GM18867 (cell line): ENCODE measurements at regions not wholly inside any gene's neighbourhood (a gene's known extent, or its start where the extent isn't known, plus 50 kb on each side); places are given as distances from the start of the nearest gene placed in this dataset.

Source experiments
- ATAC-seq: cut with Tn5 transposase; IDR thresholded peaks from one replicate; pipeline ENCODE4 v1.9.1; 2021; ENCODE audit warnings: mild to moderate bottlenecking, moderate library complexity; ENCODE audit not compliant: unreplicated experiment

DNA sequence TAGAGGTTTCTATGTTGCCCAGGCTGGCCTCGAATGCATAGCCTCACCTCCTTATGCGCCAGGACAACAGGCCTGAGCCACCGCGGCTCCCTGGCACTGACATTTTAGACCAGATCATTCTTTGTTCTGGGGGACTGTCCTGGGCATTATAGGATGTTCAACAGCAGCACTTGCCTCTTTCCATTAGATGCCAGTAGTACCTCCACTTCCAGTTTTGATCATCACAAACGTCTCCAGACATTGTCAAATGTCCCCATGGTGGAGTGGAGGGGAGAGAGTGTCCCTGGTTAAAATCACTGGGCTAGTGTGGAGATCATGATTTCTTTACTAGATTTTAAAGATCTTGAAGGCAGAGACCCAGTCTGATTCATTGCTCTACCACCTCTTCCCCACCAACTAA is 125.2 kb upstream of the MKLN1 start:
- no peak for ATAC-seq

DNA sequence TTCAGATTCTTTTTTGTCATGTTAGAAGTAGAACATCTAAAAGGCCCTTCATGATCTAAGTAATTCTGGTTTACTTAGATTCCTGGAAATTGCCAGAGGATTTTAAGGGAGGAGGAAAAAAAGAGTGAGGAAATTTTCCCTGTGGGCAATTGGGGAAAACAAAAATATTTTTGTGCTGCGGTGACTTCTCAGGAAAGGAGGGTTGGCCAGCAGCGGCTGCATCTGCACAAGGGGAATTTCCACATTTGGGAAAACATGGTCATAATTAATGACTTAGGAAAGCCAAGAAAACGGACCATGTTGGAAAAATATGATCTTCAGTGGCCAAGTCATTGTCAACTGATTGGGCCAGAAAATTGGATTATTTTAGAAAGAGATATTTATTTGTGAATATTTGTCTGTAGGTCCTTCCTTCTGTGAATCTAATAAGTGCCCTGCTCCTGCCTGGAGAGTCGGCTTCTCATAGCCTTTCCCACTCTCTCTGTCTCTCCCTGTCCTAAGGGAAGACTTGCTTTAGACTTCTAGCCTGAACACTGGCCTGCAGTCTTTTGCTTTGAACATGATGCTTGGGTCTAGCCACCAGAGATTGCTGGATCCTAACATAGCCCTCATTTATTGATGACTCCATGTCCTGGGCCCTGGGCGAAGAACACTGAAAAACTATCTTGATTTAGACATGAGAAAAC is 124.2 kb upstream of the MKLN1 start:
- no peak for ATAC-seq

DNA sequence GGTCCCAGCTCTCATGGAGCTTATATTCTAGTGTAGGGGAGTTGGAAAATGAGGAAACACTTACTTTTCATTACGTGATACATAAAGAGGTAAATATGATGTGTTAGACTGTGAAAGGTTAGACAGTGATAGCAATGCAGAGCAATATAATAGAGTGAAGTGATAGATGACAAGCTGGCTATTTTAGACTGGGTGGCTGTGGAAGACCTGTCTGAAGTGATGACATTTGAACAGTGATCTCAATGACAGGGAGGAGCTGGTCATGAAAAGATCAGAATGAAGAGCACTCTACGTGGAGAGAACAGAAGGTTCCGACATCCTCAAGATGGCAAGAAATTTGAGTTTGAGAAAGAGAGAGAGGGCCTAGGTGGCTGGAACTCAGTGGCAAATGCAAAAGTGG is 118.9 kb upstream of the MKLN1 start:
- no peak for ATAC-seq

DNA sequence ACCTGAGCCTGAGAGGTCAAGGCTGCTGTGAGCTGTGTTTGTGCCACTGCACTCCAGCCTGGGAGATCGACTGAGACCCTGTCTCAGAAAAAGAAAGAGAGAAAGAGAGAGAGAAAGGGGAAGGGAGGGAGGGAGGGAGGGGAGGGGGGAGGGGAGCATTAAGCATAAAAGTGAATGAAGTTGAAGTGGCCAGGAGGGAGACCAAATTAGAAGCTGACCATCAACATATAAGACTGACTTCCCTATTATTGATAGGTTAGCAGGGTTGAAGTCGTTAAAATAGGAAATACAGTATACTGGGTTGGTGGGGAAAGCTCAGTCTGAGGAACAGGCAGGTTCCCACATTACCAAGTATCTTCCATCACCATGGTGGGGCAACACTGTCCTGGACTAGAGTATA is 117.1 kb upstream of the MKLN1 start:
- ATAC-seq = no peak

DNA sequence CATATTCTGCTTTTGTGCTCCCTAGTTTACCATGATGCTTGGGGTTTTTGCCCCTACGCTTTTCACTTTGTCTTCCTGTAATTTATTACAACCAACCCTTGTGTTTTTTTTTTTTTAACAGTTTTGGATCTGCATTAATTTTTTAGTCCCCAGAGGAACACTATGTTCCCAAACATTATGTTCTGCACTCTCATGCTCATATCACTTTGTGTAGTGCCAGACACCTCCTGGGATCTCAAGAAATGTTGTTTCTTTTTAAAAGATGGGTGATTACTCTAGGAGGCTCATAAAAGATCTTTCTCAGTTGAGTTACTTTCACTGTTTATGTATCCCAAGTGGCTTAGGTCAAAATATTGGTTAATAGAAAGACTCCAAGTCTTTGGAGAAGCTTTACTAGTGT is 116.2 kb upstream of the MKLN1 start:
- no peak for ATAC-seq

DNA sequence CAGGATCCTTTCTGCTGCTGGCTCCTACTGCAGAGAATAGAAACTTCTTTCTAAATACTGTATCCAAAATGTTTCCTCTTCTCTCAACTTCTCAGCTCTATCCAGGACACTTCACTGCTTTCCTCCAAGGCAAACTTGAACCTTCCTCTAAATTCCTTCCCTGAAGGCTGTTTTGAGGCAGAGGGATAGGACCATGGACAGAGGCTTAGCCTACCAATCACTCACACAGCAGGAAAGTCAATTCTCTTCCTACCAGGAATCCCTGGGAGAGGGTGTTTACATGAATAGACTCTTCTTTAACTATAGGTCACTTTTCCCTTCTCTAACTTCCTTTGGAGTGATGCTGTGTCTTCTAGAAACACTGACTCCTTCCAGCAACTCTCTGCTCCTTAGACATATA is 115.6 kb upstream of the MKLN1 start:
- ATAC-seq = no peak

DNA sequence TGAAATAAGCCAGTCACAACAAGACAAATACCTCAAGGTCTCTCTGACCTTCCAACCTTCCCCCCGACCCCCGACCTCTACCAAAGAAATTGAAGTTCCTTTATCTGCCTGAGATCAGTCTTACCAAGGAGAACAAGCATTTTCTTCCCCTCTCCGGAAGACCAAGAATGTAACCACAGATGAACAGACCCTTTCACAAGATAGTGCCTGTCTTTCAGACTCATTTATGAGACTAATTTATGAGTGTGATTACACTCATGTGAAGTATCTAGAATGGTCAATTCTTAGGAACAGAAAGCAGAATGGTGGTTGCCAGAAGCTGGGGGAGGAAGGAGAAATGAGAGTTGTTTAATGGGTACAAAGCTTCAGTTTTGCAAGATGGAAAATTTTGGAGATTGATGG is 108.9 kb upstream of the MKLN1 start:
- ATAC-seq = peak; percentile 71

DNA sequence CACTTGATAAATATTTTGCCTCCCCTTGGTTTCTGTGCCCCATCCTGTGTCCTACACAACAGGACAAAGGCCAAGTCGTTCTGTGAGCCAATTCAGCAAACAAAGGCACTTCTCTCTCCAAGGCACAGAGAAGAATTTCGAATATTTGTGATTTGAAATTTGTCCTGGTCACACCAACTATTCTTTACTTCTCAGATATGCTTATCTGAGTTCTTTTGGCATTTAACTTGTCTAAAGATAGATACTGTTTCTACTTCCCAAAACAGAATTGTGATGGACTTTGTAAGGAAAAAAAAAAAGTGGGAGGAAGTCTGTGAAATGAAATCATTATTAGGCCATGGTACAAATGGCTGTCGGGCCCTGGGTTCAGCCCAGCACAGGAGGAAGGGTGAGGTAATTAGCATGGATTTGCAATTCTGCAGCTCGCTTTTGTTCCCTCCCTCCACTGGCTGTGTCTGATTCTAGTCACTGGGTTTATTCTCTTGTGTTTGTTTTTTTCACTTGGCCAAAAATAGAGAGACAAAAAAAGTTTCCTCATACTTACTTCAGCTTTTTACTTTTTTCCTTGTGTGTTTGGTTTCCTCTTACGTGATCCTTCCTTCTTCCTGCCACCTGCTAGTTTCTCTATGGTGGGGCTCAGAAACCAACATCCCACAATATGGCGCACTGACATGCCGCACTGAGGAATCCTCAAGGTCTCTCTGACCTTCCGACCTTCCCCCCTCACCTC is 108.2 kb upstream of the MKLN1 start:
- ATAC-seq = no peak

DNA sequence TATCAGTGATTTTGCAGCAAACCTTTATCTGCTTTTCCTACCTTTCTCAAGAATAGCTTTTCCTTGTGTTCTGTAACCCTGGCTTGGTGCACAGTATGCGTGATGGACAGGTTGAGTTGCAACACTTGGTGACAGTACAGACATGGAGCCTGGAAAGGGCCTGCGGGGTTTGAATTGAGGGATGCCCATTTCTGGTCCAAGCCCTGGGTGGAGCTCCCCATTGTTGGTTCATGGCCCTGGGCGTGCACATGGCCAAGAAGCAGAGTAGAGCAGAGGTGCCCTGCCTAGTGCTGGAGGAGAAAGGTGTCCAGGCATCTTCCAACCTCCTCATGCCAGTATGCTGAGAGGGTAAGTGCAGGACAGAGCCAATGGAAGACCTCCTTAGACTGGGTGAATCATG is 106.6 kb upstream of the MKLN1 start:
- no peak for ATAC-seq

DNA sequence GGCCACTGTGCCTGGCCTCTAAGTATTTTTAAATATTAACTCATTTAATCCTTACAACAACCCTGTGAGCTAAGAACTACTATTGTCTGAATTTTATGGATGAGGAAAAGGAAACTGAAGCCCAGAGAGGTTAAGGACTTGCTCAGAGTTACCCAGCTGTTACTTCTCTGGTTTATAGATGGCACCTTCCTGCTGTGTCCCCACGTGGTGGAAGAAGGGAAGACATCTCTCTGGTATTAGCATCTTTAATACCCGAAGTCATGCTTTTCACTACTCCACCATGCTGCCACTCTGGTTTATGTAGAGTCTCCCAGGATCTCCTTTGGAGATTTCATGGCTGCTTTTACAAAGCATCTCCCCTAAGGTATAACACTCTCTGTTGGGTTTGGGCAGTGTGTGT is 105.5 kb upstream of the MKLN1 start:
- ATAC-seq = no peak

DNA sequence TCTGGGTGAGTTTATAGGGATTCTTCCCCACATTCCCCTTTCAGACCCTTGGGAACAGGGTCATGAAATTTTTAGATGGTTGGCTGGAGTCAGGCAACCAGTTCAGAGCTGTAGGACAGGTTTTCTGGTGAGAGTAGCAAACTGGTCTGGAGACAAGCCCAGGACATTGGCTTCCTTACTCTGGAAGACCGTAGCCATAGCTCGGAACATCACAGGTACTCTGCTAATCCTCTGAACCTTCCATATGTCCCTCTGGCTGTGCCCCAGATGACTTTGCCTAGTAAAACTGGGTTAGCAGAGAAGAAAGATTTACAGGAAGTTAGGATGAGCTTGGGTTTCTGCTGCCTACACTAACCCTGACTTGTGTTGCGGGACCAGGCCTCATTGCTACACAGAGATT is 104.5 kb upstream of the MKLN1 start:
- ATAC-seq = no peak

DNA sequence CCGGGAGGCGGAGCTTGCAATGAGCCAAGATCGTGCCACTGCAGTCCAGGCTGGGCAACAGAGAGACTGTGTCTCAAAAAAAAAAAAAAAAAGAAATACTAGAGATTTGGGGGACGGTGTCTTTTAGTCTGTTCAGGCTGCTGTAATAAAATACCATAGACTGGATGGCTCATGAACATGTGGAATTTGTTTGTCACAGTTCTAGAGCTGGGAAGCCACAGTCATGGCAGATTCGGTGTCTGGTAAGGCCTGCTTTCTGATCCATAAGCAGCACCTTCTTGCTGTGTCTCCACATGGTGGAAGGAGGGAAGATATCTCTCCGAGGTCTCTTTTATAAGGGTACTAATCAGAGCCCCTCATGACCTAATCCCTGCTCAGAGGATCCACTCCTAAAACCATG is 102.7 kb upstream of the MKLN1 start:
- no peak for ATAC-seq

DNA sequence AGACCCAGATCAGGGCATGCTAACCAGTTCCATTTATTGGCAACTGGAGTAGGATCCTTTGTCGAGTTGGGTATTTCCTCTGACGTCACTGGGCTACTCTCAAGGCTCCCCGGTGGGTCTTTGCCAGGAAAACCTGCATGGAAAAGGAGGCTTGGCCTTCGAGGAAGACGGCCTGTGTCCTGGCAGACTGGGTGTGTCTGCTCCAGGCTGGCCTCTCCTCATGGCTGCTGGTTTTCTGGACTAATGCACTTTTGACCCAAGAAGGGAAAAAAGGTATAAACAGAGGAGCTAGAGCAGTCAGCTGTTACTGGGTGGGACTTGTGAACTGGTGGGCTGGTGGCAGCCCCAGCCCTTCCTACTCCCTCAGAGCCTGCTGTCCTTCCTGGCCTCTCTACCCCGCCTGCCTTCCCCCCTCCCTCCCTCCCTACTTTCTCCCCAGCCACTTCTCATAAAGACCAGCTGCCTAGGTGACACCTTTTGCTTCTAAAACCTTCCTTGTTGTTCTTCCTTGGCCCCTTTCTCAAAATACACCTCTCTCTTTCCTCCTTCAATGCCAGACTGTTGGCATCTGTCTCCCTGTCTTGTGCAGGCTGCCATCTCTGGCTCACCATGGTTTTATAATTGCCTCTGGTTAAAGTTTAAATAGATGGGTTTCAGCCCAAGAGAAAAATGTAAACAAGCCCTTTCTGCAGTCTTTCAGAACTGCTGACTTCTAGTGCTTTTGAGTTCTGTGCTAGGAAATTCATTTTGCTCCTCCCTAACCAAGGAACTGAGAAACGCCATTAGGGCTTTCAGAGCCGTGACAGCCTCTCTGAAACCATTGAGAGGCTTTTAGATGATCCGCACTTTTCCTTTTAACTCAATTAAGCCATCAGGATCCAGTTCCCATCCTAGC is 101.8 kb upstream of the MKLN1 start:
- ATAC-seq = peak; percentile 40

DNA sequence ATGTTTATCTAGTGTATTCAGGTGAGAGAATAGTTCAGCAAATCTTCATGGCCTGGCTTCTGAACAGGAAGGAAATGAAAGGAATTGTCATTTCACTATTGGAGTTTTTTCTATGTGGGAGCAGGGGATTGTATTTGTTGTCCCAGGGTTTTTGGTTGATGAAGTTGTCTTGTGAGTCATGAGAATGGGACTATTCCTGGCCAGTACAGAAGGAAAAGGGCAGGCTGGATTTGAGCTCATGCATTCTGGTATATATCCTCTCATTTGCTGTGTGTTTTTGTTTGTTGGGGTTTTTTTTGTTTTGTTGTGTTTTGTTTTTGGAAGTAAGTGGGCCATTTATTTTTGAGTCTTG is 101.2 kb upstream of the MKLN1 start:
- peak; percentile 8 for ATAC-seq

DNA sequence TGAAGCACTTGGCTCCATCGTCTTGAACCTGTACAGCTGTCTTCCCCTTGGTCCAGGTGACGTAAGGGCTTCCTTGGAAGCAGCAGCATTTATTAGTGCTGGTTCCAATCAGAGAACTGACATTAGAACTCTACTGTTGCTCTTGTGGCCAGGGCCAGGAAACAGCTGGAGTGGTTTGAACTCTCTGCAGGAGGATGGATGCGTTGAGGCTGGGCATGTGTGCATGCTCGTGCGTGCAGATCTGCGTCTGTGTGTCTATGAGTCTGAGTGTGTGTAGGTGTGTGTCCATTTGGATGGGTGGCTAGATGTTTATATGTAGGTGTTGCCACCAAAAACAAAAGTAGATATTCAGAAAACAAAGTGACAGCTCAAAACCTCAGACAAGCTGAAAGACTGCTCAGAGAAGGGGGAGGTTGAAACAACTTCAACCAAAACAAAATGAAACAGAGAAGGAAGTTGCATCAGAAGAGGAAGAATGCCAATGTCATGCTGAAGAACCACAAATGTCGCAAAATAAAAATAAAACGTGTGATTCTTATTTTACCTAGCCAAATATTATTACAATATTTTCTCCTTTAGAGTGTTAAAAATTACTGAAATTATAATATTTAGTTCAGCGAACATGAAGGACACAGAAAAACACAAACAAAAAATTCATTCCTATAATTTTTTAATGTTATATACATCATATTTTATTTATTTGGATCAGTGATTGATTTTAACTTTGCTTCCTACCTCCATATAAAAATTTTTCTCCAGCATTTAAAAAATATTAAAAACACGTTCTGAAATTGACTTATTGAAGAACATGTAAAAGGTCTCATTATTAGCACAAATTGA is 96.1 kb upstream of the MKLN1 start:
- ATAC-seq = peak; percentile 91

DNA sequence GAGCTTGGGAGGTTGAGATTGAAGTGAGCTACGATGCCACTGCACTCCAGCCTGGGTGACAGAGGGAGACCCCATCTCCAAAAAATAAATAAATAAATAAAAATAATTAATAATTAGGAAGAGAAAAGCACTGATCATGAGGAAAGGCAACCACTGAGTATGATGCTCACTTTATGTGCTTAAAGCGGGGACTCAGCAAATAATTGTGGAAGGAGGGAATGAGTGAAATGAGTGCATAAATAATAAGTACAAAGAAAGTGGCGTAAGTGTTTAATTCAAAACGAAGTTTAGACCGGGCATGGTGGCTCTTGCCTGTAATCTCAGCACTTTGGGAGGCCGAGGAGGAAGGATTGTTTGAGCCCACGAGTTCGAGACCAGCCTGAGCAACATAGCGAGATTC is 94.9 kb upstream of the MKLN1 start:
- ATAC-seq = no peak

DNA sequence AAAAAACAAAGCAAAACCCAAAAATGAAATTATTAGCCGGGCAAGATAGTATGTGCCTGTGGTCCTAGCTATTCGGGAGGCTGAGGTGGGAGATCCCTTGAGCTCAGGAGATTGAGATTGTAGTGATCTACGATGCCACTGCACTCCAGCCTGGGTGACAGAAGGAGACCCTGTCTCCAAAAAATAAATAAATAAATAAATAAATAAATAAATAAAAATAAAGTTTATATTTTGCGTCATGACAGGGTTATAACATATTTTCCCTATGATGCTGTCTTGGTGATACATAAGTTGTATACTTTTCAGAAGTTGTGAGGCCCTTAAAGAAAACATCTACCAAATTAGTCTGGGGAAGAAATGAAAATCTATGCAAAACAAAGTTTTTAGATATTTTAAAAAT is 94.5 kb upstream of the MKLN1 start:
- no peak for ATAC-seq

DNA sequence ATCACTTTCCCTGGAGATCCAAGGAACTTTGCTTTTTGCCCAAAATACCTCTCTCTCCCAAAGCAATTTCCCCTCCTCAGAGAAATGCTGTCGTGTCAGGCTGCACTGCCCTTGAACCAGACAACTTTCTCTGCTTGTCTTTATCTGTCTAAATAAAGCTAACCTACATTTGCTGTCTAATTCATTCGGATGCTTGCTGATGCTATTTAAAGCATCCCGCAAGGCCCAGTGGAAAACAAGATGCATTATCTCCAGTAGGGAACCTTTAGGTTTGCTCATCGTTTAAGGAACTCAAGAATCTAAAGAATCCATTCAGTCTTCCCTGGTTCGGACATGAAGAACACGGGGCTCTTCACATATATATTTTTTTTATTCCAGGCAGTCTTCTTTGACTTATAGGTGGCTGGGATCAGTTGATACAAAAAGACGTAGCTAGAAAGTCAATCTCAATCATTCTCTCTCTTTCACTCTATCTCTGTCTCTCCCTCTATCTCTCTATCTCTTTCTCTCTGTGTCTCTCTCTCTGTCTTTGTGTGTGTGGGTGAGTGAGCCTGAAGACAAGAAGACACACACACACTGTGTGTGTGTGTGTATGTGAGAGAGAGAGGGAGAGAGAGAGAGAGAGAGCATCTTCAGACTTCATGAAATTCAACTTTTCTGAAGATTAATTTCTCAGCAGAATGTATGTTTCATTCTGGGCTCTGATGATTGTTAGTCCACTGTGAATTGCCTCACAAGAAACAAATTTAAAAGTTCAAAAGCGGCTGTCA is 92.8 kb upstream of the MKLN1 start:
- no peak for ATAC-seq

DNA sequence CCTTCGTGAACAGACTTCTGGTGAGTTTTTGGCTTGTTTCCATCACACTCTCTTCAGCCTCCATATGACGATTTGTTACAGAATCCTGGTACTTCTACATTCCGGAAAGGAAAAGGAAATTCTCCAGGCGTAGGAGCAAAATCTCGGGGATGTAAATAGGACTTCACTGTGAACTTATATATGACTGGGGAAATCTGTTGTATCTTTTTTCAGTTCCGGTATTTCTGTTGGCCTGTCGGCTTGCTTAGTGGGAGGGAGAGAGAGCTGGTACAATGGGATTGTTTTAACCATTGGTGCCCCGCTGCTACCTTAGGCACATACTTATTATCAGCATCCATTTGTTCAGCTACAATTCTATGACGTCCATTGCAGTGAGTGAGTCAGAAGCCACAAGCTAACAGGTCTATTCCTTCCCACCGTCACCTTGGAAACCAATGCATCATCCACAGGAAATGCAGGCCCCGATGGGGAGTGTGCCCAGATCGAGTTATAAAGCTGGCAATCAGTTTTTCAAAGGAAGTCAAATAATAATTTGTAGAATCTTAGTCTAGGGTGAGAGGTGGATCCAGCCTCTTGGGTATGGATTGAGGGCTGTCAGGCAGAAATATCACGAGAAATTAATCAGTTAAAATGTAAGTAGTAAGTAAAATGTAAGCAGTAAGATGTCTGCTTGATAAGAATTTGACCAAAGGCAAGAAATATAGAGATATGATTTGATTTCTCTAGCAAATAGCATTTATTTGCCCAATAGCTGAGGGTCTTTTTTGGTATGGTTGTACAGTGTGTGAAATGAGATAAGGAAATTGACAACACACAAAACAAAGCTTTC is 92.0 kb upstream of the MKLN1 start:
- ATAC-seq = no peak

DNA sequence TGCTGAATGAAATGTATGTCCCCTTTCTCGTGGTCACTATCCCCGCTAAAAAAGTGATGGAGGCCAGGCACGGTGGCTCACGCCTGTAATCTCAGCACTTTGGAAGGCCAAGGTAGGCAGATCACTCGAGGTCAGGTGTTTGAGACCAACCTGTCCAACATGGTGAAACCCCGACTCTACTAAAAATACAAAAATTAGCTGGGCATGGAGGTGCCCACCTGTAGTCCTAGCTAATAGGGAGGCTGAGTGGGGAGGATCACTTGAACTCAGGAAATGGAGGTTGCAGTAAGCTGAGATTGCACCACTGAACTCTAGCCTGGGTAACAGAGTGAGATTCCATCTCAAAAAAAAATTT is 91.4 kb upstream of the MKLN1 start:
- ATAC-seq = no peak
